NCI-H446 treated with DMSO at 0.1 percent for 48 hours (cell line): ENCODE measurements at regions not wholly inside any gene's neighbourhood (a gene's known extent, or its start where the extent isn't known, plus 50 kb on each side); places are given as distances from the start of the nearest gene placed in this dataset.
A peak's percentile ranks its signal among the peaks of the same experiment; 100 is the strongest.
"Not testable (repeated sequence)": the region's sequence is repeated elsewhere in the genome, so short reads cannot be mapped to it uniquely, and the experiment has no call there.

Experiments
- DNase-seq: peaks from one replicate; lab custom pipeline; 2025; lab: John Stamatoyannopoulos, UW

- DNase-seq = no peak
Measured at GRCh38 chr1:208943291-208943690, 640.2 kb upstream of the CAMK1G start.

GRCh38 chr1:208944981-208945451 is 638.5 kb upstream of the CAMK1G start:
- DNase-seq = no peak

- no peak for DNase-seq
Measured at GRCh38 chr1:208950206-208950605, 633.3 kb upstream of the CAMK1G start.

- no peak for DNase-seq
Measured at GRCh38 chr1:208951026-208951525, 632.4 kb upstream of the CAMK1G start.

- DNase-seq = no peak
Measured at GRCh38 chr1:208951908-208952307, 631.6 kb upstream of the CAMK1G start.

- no peak for DNase-seq
Measured at GRCh38 chr1:208962867-208963266, 620.6 kb upstream of the CAMK1G start.

GRCh38 chr1:208965351-208965750 is 618.2 kb upstream of the CAMK1G start:
- DNase-seq = no peak

GRCh38 chr1:208967334-208967733 is 616.2 kb upstream of the CAMK1G start:
- DNase-seq = no peak

GRCh38 chr1:208974717-208975116 is 608.8 kb upstream of the CAMK1G start:
- DNase-seq = no peak

GRCh38 chr1:208975456-208975855 is 608.1 kb upstream of the CAMK1G start:
- DNase-seq = no peak

- no peak for DNase-seq
Measured at GRCh38 chr1:208977012-208977411, 606.5 kb upstream of the CAMK1G start.

- no peak for DNase-seq
Measured at GRCh38 chr1:208977638-208978256, 605.8 kb upstream of the CAMK1G start.

- DNase-seq = no peak
Measured at GRCh38 chr1:208979776-208980175, 603.7 kb upstream of the CAMK1G start.

- DNase-seq = peak; percentile 92
Measured at GRCh38 chr1:208980605-208981004, 602.9 kb upstream of the CAMK1G start.

- peak; percentile 87 for DNase-seq
Measured at GRCh38 chr1:208985231-208985630, 598.3 kb upstream of the CAMK1G start.

- DNase-seq = no peak
Measured at GRCh38 chr1:208988811-208989222, 594.7 kb upstream of the CAMK1G start.

GRCh38 chr1:208990456-208990855 is 593.1 kb upstream of the CAMK1G start:
- no peak for DNase-seq

GRCh38 chr1:208997053-208997452 is 586.5 kb upstream of the CAMK1G start:
- not testable (repeated sequence) for DNase-seq

GRCh38 chr1:208997726-208998312 is 585.7 kb upstream of the CAMK1G start:
- DNase-seq = no peak

GRCh38 chr1:209008586-209008985 is 574.9 kb upstream of the CAMK1G start:
- DNase-seq = no peak

GRCh38 chr1:209010475-209011230 is 572.9 kb upstream of the CAMK1G start:
- DNase-seq = no peak

- peak; percentile 69 for DNase-seq
Measured at GRCh38 chr1:209012443-209013196, 570.9 kb upstream of the CAMK1G start.
